ENCODE measurements at regions not wholly inside any gene's neighbourhood (a gene's known extent, or its start where the extent isn't known, plus 50 kb on each side); places are given as distances from the start of the nearest gene placed in this dataset.
A peak's percentile ranks its signal among the peaks of the same experiment; 100 is the strongest.

DNA sequence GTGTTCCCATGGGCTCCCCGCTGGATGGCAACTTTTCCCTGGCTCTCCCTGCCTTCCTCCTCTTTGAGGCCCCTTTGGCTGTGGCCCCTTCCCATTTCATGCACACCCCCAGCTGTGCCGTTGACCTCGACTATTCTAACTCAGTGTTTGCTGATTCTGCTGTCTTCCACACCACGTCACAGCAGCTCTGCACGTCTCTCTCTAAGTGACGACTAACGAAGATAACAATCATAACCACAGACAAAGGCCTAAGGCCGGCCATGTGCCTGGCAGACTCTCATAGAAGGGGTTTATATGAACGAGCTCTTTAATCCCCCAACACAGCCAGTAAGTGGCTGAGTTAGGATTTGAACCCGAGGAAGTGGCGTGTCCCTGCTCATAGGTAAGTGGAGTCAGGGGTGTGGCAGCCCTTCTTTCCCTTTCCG, 151.5 kb upstream of the SHH start:
- DNase-seq (ENCODE audit: extremely low read depth, low read depth), result no peak

DNA sequence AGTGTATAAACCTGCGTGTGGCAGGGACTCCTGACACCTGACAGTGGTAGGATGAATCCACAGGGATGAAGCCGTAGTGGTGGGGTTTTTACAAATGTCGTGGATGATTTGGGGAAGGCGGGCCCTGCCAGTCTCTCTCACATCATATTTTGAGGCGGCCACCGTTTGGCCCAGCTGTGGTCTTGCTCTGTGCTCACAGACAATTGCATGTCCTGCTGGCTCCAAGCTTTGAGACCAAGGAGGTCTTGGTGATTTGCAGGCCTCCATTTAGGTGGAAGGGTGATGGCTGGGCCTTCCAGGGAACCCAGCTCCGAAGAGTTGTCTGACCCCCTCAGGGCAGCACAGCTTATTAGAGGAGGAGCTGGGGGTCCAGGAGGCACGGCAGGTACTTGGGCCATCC, 151.1 kb upstream of the SHH start:
- no peak for DNase-seq (ENCODE audit: extremely low read depth, low read depth)

DNA sequence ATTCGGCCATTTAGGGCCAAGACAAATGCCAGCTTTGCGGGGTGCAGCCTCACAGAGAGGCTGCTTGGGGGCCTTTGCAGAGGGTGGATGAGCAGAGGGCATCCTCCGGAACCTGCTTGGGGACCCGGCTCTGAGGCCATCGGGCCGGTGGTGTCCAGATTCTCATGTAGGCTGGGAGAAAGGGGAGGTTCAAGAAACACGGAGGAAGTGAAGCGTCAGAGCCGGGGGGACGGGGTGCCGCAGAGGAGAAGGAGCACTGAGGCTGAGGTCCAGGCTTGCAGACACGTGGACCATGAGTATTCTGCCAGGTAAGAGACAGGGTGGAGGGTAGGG, 150.7 kb upstream of the SHH start:
- DNase-seq (ENCODE audit: extremely low read depth, low read depth), result no peak

DNA sequence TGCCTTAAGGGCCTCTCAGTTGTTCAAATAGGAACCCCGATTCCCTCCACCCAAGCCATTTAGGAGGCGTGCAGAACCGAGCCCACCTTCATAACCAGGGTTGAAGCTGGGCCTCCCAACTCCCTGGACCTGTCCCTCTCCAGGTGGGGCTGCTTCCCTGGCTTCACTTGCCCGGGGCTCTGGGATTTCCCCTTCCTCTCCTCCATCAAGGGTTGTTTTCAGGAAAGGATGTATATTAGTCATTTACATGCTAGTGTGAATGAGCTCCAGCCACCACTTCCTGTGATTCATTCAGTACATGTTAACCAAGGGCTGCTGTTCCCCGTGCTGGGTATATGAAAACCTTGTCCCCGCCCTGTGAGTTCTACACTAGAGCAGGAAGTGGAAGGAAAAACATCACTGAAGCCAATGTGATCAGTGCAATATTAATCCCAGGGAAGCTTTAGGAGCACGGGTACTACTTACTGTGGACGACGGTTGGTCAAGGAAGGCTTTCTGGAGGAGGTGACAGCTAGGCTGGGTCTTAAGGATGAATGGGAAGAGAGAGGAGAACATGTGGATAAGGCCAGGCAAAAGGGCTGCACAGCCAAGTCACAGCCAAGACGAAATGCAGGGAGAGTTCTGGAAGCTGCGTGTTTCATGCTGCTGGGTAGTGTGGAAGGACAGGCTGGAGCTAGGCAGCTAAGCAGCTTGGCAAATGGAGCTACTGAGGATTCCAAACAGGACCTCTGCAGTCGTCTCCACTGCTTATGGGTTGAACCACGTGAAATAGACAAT, 150.1 kb upstream of the SHH start:
- peak; percentile 92 for DNase-seq (ENCODE audit: extremely low read depth, low read depth)

DNA sequence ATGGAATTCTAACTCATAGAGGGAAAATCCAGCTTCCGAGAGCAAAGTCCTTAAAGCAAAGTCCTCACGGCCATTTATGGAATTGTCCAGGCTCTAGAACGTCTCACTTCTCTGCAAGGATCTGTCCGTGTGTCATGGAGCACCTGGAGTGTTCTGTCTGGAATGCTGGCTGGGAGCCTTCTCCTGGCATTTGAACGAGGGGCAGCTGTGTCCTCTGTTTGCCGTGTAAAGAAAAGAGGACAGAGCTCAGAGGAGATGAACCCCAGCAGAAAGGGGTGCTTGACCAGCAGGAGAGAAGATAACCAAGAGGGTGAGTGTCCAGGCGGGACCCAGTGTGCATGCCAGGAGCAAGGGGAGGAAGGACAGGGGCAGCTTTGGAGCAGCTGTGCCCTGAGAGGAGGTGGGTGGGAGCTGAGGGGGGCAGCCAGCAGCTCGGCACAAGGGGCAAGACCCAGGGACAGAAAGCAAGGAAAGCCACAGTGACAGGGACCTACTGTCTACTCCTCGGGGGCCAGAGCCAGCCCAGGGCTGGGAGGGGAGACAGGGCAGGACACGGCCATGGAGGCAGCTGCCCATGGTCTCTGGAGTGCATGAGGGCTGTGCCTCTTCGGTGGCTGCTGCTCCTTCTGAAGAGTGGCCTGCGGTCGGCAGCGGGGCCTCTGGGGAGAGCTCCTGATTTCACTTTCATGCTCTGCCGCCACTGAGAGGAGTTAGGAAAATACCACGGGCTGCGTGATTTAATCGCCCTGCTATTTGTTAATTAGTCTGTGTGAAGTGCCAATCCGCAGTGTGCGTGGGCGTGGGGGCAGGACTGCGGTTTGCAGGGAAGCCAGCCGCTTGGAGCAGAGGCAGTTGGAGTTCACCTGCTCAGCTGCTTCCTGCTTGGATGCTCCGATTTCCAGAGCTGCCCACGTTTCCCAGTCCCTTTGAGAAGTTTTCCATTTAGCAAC, 149.3 kb upstream of the SHH start:
- peak; percentile 61 for DNase-seq (ENCODE audit: extremely low read depth, low read depth)

DNA sequence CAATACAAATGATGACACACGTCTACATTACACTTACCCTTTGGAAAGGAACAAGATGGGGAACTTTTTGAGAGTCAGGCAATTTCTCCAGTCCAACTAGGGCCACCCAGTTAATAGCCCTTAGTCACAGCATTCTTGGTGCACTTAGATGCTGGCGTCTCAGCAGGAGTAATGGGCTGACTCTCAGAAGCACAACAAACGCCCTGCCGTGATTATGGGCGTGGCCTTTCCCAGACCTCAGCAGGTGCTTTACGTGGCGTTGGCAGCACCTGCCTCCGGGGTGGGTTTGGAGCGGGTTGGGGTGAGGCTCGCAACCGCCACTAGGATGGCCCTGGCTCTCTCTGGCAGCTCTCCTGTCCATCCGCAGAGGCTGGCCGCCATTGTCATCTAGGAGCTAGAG, 147.6 kb upstream of the SHH start:
- no peak for DNase-seq (ENCODE audit: extremely low read depth, low read depth)

DNA sequence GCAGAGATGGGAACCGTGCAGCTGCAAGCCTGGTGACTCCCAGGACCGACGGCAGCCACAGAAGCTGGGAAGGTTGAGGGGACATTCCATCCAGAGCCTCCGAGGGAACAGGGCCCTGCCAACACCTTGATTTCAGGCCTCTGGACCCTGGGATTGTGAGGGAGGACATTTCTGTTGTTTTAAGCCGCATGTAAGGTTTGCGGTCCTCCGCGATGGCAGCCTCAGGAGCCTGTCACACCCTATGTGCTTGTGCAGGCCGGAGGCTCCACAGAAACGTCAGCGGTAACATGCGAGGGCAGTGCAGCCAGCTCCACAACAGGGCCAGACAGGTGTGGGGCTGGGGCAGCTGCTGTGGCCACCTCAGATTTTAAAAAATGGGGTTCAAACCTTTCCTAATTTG, 144.7 kb upstream of the SHH start:
- DNase-seq (ENCODE audit: extremely low read depth, low read depth), result no peak

DNA sequence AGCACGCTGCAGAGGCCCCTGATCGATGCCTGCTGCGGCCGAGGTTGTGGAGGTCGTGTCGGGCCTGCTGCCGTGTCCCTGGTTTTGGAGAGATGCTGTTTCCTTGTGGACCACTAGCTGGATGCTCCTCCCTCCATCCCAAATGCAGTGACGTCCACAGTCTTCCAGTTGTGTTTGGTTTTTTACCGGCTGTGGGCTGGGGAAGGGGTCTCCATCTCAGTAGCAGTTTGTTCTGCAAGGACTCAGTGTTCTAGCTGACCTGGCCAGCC, 143.0 kb upstream of the SHH start:
- DNase-seq (ENCODE audit: extremely low read depth, low read depth), result no peak

DNA sequence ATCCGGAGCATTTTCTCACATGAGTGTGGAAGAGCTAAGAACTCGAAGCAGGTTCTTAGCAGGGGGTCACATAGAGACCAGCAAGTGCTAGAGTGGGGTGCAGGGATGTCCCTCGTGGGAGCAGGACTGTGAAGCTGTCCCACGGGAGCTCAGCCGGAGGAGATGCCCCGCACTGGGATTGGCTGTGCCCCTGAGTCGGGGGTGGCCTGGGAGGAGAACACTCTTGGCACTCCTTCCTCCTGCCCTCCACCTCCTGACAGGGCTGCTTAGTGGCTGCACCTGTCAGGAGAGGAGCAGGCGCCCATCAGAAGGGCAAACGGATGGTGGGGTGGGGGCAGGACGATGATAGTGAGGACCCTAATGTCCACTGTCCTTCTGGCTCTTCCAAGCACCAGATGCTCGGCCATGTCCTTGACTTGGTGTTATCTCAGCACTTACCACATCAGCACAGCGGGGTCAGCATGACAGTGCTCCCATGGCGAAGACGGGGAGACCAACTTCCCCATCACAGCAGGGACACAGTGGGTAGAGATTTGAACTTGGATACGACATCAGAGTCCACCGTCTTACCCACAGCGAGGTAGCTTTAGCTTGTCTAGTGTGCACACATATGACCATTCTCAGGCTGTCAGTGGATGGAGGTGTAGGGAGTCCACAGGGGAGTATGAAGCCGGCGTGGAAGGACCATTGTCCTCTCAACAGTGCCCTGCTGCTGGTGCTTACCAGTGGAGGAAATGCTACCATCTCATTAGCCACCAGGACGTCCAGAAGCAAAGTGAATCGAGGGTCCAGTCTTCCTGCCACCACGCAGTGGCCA, 142.5 kb upstream of the SHH start:
- no peak for DNase-seq (ENCODE audit: extremely low read depth, low read depth)

DNA sequence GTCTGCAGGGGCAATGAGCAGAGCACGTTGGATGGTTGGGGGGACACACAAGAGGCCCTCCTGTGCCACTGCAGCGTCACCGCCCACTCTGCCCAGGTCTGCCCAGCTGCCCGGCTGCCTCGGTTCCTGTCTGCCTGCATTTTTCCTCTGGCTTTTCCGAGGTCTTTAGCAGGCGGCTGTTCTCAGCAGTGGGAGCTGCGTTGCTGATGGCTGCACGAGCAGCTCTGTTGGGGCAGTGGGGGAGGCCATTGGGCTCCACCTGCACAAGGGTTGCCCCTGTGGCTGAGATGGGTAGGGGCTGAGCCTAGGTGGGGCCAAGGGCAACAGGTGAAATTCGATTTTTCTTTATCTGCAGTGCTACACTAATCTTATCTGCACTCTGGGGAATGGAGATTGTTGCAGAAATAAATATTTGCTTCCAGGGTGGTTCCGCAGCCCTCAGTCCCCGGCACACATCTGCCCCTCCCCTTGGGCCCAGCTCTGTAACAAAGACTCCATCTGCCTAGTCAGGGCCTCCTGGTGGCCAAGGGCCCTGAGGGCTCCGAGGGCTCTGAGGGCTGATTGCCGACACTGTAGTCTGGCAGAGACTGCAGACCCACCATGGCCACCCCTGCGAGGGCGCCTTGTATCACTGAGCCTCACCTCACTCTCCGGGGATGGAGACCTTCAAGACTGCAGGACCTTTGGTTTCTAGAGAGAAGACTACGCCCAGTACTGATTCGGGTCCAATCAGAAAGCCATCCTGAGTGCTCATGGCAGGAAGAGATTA, 141.7 kb upstream of the SHH start:
- DNase-seq (ENCODE audit: extremely low read depth, low read depth), result no peak

DNA sequence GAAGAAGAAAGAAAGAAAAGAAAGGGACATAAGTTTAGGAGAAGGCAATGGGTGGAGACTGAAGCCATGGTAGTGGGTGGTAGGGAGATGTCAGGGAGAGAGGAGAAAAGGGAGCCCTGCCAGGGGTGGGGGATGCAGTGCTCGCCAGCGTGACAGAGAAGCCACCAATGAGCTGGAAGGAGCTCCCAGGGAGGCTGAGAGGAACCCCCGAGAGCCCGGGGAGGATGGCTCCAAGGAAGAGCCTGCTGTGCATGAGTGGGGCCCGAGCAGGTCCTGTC, 141.2 kb upstream of the SHH start:
- DNase-seq (ENCODE audit: extremely low read depth, low read depth), result no peak

DNA sequence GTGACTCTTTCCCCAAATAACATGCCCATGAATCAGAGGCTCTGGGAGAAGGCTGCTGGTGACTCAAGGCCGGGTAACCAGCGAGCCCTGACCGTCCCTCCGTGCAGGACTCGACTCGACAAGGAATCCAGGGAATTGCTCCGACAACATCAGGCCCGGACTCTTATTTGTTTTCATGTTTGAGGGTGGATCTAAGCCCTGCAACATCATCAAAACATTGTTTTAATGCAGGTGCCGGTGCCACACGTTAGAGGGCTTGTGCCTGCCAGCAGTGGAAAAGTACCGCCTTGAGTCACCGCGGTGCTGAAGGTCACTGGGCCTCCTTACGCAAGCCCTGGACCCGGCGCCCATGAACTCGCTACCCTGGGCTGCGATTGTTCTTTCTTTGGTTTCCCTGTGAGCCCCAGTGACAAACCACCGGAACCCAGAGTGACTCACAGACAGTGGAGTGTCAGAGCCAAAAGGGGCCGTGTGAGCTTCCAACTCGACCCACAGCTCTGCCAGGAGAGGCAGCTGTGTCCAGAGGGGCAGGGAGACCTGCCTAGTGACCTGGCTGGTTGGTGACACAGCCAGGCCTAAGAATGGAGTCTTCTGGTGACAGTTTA, 139.4 kb upstream of the SHH start:
- DNase-seq (ENCODE audit: extremely low read depth, low read depth), result peak; percentile 89

DNA sequence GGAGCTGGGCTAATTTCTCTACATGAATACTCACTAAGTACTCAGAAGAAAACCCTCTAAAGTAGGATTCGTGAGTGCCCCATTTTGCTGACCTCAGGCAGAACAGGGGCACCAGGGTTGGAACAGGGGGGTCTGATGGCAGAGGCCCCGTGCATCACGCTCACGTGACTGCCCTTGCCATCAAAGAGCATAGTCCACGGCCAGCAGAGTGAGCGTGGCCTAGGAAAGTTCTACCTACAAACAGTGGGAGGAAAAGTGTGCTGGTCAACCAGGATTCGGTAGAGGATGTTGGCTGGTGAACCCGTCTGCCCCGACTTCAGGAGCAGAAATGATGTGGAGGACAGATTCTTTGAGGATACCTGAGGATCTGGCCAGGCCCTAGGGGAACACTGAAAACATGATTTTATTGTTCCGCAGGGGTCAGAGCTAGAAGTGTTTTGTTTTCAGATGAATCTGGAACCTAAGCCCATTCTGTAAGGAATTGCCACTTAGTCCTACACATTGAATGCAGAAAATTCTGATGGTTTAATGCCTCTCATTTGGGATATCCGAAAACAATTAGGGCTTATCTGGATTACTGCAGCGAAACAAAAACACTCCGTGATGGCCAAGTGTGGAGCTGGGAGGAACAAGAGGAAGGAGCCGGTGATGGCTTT, 138.8 kb upstream of the SHH start:
- DNase-seq (ENCODE audit: extremely low read depth, low read depth), result no peak

DNA sequence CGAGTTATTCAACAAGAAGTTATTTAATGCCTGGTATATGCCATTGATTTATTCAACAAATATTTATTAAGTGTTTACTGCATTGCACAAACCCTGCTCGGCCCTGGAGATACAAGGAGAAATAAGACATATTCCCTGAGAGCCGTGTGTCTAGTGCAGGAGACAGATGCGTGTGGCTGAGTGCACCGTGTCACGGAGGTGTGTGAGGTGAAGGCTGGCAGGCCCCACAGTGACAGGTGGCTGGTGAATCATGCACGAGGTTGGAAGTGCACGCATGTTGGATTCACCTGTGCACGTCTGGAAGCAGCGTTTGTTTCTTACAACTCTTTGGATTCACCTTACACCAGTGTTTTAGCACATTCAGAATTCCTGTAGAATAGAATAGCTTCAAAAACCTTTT, 136.6 kb upstream of the SHH start:
- DNase-seq (ENCODE audit: extremely low read depth, low read depth), result no peak

DNA sequence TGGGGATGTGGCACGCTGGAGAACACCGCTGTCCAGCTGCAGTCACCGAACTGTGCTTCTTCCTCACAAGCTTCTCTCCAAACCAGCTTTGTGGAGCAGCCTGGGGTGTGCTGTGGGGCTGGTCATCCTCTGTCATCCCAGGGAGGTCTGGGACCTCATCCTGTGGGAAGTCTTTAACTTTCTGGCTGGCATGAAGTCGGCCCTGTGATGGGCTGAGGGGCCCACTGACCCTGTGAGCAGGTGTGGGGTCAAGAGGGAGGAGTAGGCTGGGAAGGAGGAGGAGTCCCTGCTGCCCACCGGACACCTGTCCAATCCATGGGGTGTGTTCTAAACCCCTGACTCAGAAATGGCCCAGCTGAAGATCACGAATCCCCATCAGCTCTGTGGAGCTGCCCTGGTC, 136.2 kb upstream of the SHH start:
- DNase-seq (ENCODE audit: extremely low read depth, low read depth), result no peak

DNA sequence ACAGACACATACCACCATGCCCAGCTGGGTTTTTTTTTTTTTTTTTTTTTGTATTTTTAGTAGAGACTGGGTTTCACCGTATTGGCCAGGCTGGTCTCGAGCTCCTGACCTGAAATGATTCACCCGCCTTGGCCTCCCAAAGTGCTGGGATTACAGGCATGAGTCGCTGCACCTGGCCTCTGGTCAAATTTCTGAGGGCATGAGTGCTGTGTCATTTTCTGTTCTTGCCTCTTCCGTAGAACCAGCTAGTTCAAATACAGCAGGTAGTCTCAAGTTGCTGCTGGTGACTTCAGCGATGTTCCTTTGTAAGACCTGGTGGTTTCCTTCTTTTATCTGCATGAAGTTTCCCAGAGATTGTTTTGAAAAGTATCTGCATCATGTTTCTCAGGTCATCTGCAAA, 134.8 kb upstream of the SHH start:
- DNase-seq (ENCODE audit: extremely low read depth, low read depth), result no peak

DNA sequence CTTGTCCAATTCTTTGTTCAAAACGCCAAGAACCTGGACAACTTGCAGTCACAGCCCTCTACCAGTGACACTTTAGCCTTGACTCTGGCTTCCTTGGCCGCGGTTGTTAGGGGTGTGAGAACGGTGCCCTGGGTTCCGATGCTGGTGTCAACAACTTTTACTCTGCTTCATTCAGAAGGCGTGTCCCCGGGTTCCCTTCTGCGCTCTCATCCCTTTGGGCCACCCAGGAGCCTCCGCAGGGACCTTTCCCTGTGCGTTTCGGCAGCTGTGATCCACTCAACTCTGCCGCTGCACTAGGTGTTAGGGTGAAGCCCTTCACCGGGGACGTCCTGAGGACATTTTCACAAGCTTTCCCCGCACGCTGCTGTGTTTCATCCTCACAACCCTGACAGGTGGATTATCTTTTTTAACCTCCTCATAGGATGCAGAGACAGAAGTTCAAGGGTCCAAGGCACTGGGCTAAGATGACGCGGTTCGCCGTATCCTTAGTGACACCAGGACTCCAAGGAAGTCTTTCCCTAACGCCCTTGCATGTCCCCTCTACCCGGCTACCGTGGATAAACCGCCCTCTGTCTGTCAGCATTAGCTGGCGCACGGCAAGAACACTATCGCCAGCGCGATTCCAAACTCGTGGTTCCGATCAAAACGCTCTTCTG, 133.5 kb upstream of the SHH start:
- DNase-seq (ENCODE audit: extremely low read depth, low read depth), result no peak

DNA sequence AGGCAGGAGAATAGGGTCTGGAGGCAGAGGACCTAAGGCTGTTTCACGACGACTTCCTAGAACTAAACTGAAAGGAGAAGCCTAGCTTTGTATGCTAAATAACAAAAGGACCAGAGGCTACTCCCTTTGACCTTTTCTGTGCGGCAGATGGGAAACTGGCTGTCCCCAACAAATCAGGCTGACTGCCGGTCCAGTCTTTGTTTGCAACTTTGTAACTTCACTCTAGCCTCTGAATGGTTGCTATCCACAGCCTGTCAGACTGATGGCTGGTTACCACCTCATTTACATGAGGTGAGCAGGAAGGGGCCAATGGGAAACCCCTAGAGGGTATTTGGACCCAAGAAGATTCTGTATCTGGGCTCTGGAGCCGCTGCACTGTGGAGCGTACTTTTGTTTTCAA, 132.6 kb upstream of the SHH start:
- DNase-seq (ENCODE audit: extremely low read depth, low read depth), result no peak

DNA sequence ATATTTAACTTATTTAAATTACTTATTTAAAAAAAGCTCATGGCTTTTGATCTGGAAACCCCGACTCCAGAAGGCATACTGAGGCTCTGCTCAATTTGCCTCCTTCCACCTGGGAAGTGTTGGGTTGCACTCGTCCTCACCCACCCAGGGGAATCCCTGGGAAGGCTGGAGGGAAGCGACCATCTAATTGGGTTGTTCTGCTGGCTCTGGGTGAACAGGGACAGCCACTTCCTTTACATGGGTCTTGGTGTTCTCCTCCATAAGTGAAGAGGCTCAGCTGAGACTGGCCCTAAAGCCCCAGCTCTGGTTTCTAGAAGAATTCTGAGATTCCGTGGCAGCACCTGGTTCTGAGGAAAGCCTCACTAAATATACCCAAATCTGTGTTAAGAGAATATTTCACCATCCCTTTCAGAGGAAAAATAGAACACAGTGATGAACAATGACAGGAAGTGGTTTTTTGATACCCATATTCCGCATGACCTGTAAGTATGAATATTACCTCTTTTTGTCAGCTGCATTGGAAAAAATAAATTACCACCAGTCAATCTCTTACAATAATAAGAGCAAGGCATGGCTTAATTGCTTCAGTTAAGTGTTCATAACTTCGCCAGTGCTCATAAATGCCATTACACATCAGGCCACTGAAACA, 131.1 kb upstream of the SHH start:
- DNase-seq (ENCODE audit: extremely low read depth, low read depth), result no peak
